GM12873 (cell line): ENCODE measurements at regions not wholly inside any gene's neighbourhood (a gene's known extent, or its start where the extent isn't known, plus 50 kb on each side); places are given as distances from the start of the nearest gene placed in this dataset.

Source experiments
- CTCF ChIP-seq: IDR thresholded peaks from 2 replicates; pipeline ENCODE4 v1.5.1; 2012; ENCODE audit warnings: low read depth, mild to moderate bottlenecking, moderate library complexity, low read length, control low read depth; ENCODE audit not compliant: insufficient read depth; ENCODE audit errors: missing control alignments

DNA sequence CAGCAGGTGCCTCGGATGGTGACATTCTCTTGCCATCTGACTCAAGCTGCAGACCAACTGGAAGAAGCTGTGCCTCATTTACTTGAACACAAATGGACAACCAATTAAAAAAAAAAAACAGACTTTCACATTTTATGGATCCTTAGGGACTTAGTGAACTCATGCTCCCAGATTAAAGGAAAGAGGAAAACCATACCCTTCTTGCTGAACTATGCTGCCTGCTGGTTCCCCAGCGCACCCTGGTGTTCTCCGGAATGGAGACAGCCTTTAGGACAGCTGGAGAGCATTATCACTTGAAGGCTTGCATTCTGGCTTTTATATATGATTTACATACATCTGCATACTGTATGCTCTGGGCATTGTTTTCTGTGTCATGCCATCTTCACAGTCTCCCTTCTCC lies 370.7 kb downstream of the SLC4A3 start:
- no peak for TF ChIP-seq CTCF

DNA sequence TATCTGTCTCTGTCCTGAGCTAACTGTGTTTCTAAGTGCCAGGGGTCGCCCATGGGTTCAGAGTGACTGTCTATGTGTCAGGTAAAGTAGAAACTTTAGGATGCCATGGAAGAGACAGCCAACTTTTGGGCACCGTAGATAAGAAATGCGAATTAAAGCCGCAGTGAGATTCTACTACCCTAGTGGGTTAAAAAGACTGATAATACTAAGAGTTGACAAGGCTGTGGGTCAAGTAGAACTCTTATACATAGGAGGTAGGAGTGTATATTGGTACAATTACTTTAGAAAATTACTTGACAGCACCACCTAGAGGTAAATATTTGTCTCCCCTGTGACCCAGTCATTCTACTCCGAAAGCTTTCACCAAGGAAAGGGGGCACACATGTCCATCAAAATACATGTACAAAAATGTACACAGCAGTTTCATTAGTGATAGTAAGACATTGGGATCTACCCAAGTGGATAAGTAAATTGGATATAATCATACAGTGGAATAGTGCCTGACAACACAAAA lies 371.3 kb downstream of the SLC4A3 start:
- TF ChIP-seq CTCF: peak; percentile 24

DNA sequence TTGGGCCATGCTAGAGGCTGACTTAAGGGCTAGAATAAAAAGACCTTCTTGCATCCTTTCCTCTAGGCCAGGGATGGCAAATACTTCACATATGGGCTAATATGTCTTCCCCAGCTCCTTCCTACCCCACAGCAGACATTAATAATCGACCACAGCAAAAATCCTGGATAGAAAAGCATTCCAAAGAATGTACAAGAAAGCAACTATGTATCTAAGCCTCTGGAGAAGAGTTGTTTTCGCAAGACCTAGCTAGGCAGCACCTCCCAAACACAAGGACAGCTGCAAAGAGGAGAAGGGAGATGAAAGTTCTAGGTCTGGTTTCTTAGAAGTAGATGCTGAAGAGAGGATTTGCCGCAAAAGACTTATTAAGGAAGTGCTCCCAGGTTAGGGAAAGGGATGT lies 372.6 kb downstream of the SLC4A3 start:
- TF ChIP-seq CTCF: no peak

GRCh38 chr2:220000586-220000985 lies 373.2 kb downstream of the SLC4A3 start:
- TF ChIP-seq CTCF: no peak

GRCh38 chr2:220001751-220002150 lies 374.3 kb downstream of the SLC4A3 start:
- no peak for TF ChIP-seq CTCF

GRCh38 chr2:220002251-220002650 lies 374.8 kb downstream of the SLC4A3 start:
- no peak for TF ChIP-seq CTCF

DNA sequence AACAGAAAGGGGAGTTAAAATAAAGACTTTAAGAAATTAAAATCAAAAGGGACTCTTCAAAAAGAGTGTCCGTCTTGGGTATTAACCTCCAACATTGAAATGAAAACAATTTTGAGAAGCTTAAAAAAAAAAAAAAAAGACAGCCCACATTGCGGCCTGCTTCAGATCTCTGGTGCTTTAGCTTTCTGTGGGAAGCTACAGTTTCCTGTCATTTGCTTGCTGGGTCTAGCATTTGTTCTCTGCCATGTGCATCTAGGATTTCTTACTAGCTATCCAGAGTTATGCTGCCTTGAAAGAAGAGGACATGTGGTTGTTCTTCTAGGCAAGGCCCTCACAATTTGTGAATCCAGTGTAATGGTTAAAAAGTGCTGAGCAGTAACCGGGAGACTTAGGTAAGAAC lies 375.3 kb downstream of the SLC4A3 start:
- TF ChIP-seq CTCF: no peak

GRCh38 chr2:220005362-220005761 lies 377.9 kb downstream of the SLC4A3 start:
- TF ChIP-seq CTCF: no peak
